Ovary (tissue), 7 donors: ENCODE measurements at regions not wholly inside any gene's neighbourhood (a gene's known extent, or its start where the extent isn't known, plus 50 kb on each side); places are given as distances from the start of the nearest gene placed in this dataset.
"Not testable (repeated sequence)": the region's sequence is repeated elsewhere in the genome, so short reads cannot be mapped to it uniquely, and the experiment has no call there.

Experiments
- DNase-seq, 5 donors: peaks; one replicate each; pipeline ENCODE4 v3.0.0-alpha.2; 2019 to 2020
- H3K27ac ChIP-seq, 2 donors: fragments of 200-600 bp; one replicate each; pipeline versions ENCODE4 v1.5.1 to v1.8.0; 2019 to 2022
- H3K27me3 ChIP-seq: fragments of 200-600 bp; one replicate; pipeline ENCODE4 v1.8.0; 2022
- H3K36me3 ChIP-seq: fragments of 200-600 bp; sonication (generic); one replicate; pipeline ENCODE4 v1.5.1; 2019
- H3K4me1 ChIP-seq: one replicate; pipeline ENCODE4 v1.8.1; 2013; ENCODE audit warnings: mild to moderate bottlenecking, moderate library complexity; ENCODE audit not compliant: insufficient read depth
- H3K4me3 ChIP-seq: fragments of 200-600 bp; sonication (generic); one replicate; pipeline ENCODE4 v1.5.1; 2017
- H3K9me3 ChIP-seq, 2 donors: fragments of 200-600 bp in 1 of 2; sonication (generic) in 1 of 2; one replicate each; pipeline versions ENCODE4 v1.5.1 to v1.8.1; 2013 to 2019; ENCODE audit warnings: mild to moderate bottlenecking in 1 of 2, moderate library complexity in 1 of 2
- CTCF ChIP-seq, 3 donors: fragments of 450-650 bp in 2 of 3; fragments of 200-600 bp in 1 of 3; IDR thresholded peaks; one replicate each; pipeline versions ENCODE4 v1.5.1 to v1.8.0; 2016 to 2022; ENCODE audit warnings: antibody characterized with exemption in 3 of 3, mild to moderate bottlenecking in 1 of 3
- EP300 ChIP-seq: sonication (generic); formaldehyde crosslinking; IDR thresholded peaks from one replicate; pipeline ENCODE4 v1.6.1; 2017; ENCODE audit warnings: antibody characterized with exemption
- POLR2A ChIP-seq: fragments of 450-650 bp; IDR thresholded peaks from one replicate; pipeline ENCODE4 v1.6.1; 2017; ENCODE audit warnings: antibody characterized with exemption, mild to moderate bottlenecking, moderate library complexity
- WGBS, 3 donors: extraction: QIAGEN DNeasy Blood & Tissue Kit in 1 of 3; methylation state at CpG; one replicate each; pipeline versions ENCODE4 v1.1.5 to v1.1.7; 2013 to 2017; 5-methylcytosine and 5-hydroxymethylcytosine counted together
- intact Hi-C, 4 donors: fragments of 100-400 bp; cut with DNase I; formaldehyde crosslinking; loops; one replicate each; pipeline versions ENCODE4 v1.11.0 to v1.15.1; 2022 to 2023
- donor health status: DM: no; HTN: no; CAD: no; lungs with moderate emphysema.
- donor health status: DM: no; HTN: no; CAD: no.
- donor health status: Bipolar disorder and iron deficiency.
- donor health status: DM: no; HTN: no; CAD: no.
- donor health status: DM: yes; HTN: yes; CAD: no.

GRCh38 chr12:94916663-94917062 lies 86.8 kb downstream of the NDUFA12 start:
- H3K9me3 ChIP-seq = no peaks in the 10 kb centered on the region

GRCh38 chr12:94909663-94910062 lies 93.8 kb downstream of the NDUFA12 start:
- H3K27me3 ChIP-seq = no peaks in the 10 kb centered on the region
- no peaks in the 10 kb centered on the region for H3K9me3 ChIP-seq
- DNase-seq = no peak
- no peak overlapping the region for H3K4me3 ChIP-seq
- TF ChIP-seq CTCF (IDR thresholded peaks at IDR 0.05) (no peak), EP300 (no peak), POLR2A (no peak)
- no peaks in the 10 kb centered on the region for H3K4me1 ChIP-seq
- no peak overlapping the region for H3K27ac ChIP-seq
- 64 to 70% (median 67%) methylated on average over 4 of the region's 4 CpGs for WGBS, 3 donors
- intact Hi-C loops = no loop called here
- H3K36me3 ChIP-seq = no peaks in the 10 kb centered on the region

More at GRCh38 chr12:94916663-94917062, 86.8 kb downstream of the NDUFA12 start:
- Histone ChIP-seq H3K4me3 (no peak overlapping the region), H3K4me1 (no peaks in the 10 kb centered on the region), H3K36me3 (no peaks in the 10 kb centered on the region), H3K27me3 (no peaks in the 10 kb centered on the region), H3K27ac (no peak overlapping the region)
- TF ChIP-seq POLR2A (no peak), EP300 (no peak), CTCF (IDR thresholded peaks at IDR 0.05) (no peak)
- WGBS, 3 donors = 89 to 93% (median 91%) methylated on average over 6 of the region's 6 CpGs
- no peak for DNase-seq
- intact Hi-C loops = no loop called here

- DNase-seq, H3K36me3 ChIP-seq, H3K9me3 ChIP-seq, H3K4me1 ChIP-seq, H3K27me3 ChIP-seq, H3K27ac ChIP-seq, H3K4me3 ChIP-seq, intact Hi-C loops: not testable (repeated sequence)
- WGBS, 3 donors = 92 to 99% (median 97%) methylated on average over 4 of the region's 4 CpGs
Observed at GRCh38 chr12:94905749-94906148, 97.7 kb downstream of the NDUFA12 start.

- no peak for TF ChIP-seq EP300
- TF ChIP-seq POLR2A = no peak
- no peak for TF ChIP-seq CTCF (IDR thresholded peaks at IDR 0.05)
- Histone ChIP-seq H3K4me1 (no peaks in the 10 kb centered on the region), H3K9me3 (no peaks in the 10 kb centered on the region), H3K36me3 (no peaks in the 10 kb centered on the region), H3K27me3 (no peaks in the 10 kb centered on the region), H3K4me3 (no peak overlapping the region), H3K27ac (no peak overlapping the region)
- DNase-seq = no peak
- WGBS, 3 donors = 89 to 100% (median 96%) methylated on average over 2 of the region's 2 CpGs
- intact Hi-C loops = no loop called here
Observed at GRCh38 chr12:94900496-94900895, 103.0 kb downstream of the NDUFA12 start.

GRCh38 chr12:94898388-94898787 lies 105.1 kb downstream of the NDUFA12 start:
- TF ChIP-seq POLR2A (no peak), EP300 (no peak), CTCF (IDR thresholded peaks at IDR 0.05) (no peak)
- Histone ChIP-seq H3K4me1 (no peaks in the 10 kb centered on the region), H3K9me3 (no peaks in the 10 kb centered on the region), H3K27ac (no peak overlapping the region), H3K36me3 (no peaks in the 10 kb centered on the region), H3K27me3 (no peaks in the 10 kb centered on the region), H3K4me3 (no peak overlapping the region)
- WGBS, 3 donors = 85 to 95% (median 88%) methylated on average over 1 of the region's 1 CpG
- DNase-seq = no peak
- intact Hi-C loops = no loop called here
